ENCODE measurements at regions not wholly inside any gene's neighbourhood (a gene's known extent, or its start where the extent isn't known, plus 50 kb on each side); places are given as distances from the start of the nearest gene placed in this dataset.

- Histone ChIP-seq H3K4me1 (ENCODE audit: insufficient read depth, insufficient read length) (peaks cover 3% of the 10 kb centered on the region), H3K4me3 (ENCODE audit: insufficient read length, low read depth) (no peak overlapping the region), H3K36me3 (ENCODE audit: insufficient read depth, insufficient read length, low read length) (no peaks in the 10 kb centered on the region), H3K9ac (ENCODE audit: insufficient read length, low read depth) (no peak overlapping the region), H3K27me3 (ENCODE audit: insufficient read depth, insufficient read length) (no peaks in the 10 kb centered on the region), H3K9me3 (ENCODE audit: insufficient read depth, low read length) (no peaks in the 10 kb centered on the region)
- DNase-seq (ENCODE audit: low read depth, low spot score) = no peak
- TF ChIP-seq YY1 (IDR thresholded peaks at IDR 0.05; ENCODE audit: insufficient read depth, insufficient read length) = no peak
- no peak for TF ChIP-seq ZNF274 (IDR thresholded peaks at IDR 0.05; ENCODE audit: low read depth, low read length)
- TF ChIP-seq SUZ12 (IDR thresholded peaks at IDR 0.05; ENCODE audit: extremely low read depth, insufficient read depth, insufficient read length) = no peak
Measured at GRCh38 chr14:61125867-61126572, 145.0 kb downstream of the SLC38A6 start.

GRCh38 chr14:61125041-61125866 lies 144.2 kb downstream of the SLC38A6 start:
- DNase-seq (ENCODE audit: low read depth, low spot score) = no peak
- H3K27me3 ChIP-seq (ENCODE audit: insufficient read depth, insufficient read length) = no peaks in the 10 kb centered on the region
- TF ChIP-seq ZNF274 (IDR thresholded peaks at IDR 0.05; ENCODE audit: low read depth, low read length) (no peak), YY1 (IDR thresholded peaks at IDR 0.05; ENCODE audit: insufficient read depth, insufficient read length) (no peak), SUZ12 (IDR thresholded peaks at IDR 0.05; ENCODE audit: extremely low read depth, insufficient read depth, insufficient read length) (no peak)
- no peaks in the 10 kb centered on the region for H3K9me3 ChIP-seq (ENCODE audit: insufficient read depth, low read length)
- peaks cover 3% of the 10 kb centered on the region for H3K4me1 ChIP-seq (ENCODE audit: insufficient read depth, insufficient read length)
- H3K9ac ChIP-seq (ENCODE audit: insufficient read length, low read depth) = no peak overlapping the region
- H3K36me3 ChIP-seq (ENCODE audit: insufficient read depth, insufficient read length, low read length) = no peaks in the 10 kb centered on the region
- H3K4me3 ChIP-seq (ENCODE audit: insufficient read length, low read depth) = no peak overlapping the region

GRCh38 chr14:61122862-61123261 lies 141.8 kb downstream of the SLC38A6 start:
- DNase-seq (ENCODE audit: low read depth, low spot score) = no peak
- H3K36me3 ChIP-seq (ENCODE audit: insufficient read depth, insufficient read length, low read length) = no peaks in the 10 kb centered on the region
- no peaks in the 10 kb centered on the region for H3K27me3 ChIP-seq (ENCODE audit: insufficient read depth, insufficient read length)
- H3K4me1 ChIP-seq (ENCODE audit: insufficient read depth, insufficient read length) = peaks cover 5% of the 10 kb centered on the region
- TF ChIP-seq SUZ12 (IDR thresholded peaks at IDR 0.05; ENCODE audit: extremely low read depth, insufficient read depth, insufficient read length) (no peak), YY1 (IDR thresholded peaks at IDR 0.05; ENCODE audit: insufficient read depth, insufficient read length) (no peak), ZNF274 (IDR thresholded peaks at IDR 0.05; ENCODE audit: low read depth, low read length) (no peak)
- H3K9ac ChIP-seq (ENCODE audit: insufficient read length, low read depth) = no peak overlapping the region
- no peaks in the 10 kb centered on the region for H3K9me3 ChIP-seq (ENCODE audit: insufficient read depth, low read length)
- no peak overlapping the region for H3K4me3 ChIP-seq (ENCODE audit: insufficient read length, low read depth)

GRCh38 chr14:61121355-61121787 lies 140.3 kb downstream of the SLC38A6 start:
- H3K4me3 ChIP-seq (ENCODE audit: insufficient read length, low read depth) = no peak overlapping the region
- peaks cover 3% of the 10 kb centered on the region; the same call in 1 of the 2 replicates for H3K9me3 ChIP-seq (ENCODE audit: insufficient read depth, low read length)
- no peak for TF ChIP-seq ZNF274 (IDR thresholded peaks at IDR 0.05; ENCODE audit: low read depth, low read length)
- peaks cover 5% of the 10 kb centered on the region for H3K4me1 ChIP-seq (ENCODE audit: insufficient read depth, insufficient read length)
- no peaks in the 10 kb centered on the region for H3K27me3 ChIP-seq (ENCODE audit: insufficient read depth, insufficient read length)
- no peaks in the 10 kb centered on the region for H3K36me3 ChIP-seq (ENCODE audit: insufficient read depth, insufficient read length, low read length)
- no peak overlapping the region for H3K9ac ChIP-seq (ENCODE audit: insufficient read length, low read depth)
- DNase-seq (ENCODE audit: low read depth, low spot score) = no peak

- Histone ChIP-seq H3K4me1 (ENCODE audit: insufficient read depth, insufficient read length) (peaks cover 5% of the 10 kb centered on the region), H3K27me3 (ENCODE audit: insufficient read depth, insufficient read length) (no peaks in the 10 kb centered on the region), H3K9ac (ENCODE audit: insufficient read length, low read depth) (no peak overlapping the region), H3K4me3 (ENCODE audit: insufficient read length, low read depth) (no peak overlapping the region), H3K36me3 (ENCODE audit: insufficient read depth, insufficient read length, low read length) (no peaks in the 10 kb centered on the region), H3K9me3 (ENCODE audit: insufficient read depth, low read length) (peaks cover 9% of the 10 kb centered on the region; the same call in 1 of the 2 replicates)
- DNase-seq (ENCODE audit: low read depth, low spot score) = no peak
- no peak for TF ChIP-seq SUZ12 (IDR thresholded peaks at IDR 0.05; ENCODE audit: extremely low read depth, insufficient read depth, insufficient read length)
- no peak for TF ChIP-seq YY1 (IDR thresholded peaks at IDR 0.05; ENCODE audit: insufficient read depth, insufficient read length)
- no peak for TF ChIP-seq ZNF274 (IDR thresholded peaks at IDR 0.05; ENCODE audit: low read depth, low read length)
Measured at GRCh38 chr14:61120576-61120975, 139.5 kb downstream of the SLC38A6 start.

GRCh38 chr14:61119006-61119405 lies 138.0 kb downstream of the SLC38A6 start:
- H3K4me3 ChIP-seq (ENCODE audit: insufficient read length, low read depth) = no peak overlapping the region
- DNase-seq (ENCODE audit: low read depth, low spot score) = peak; percentile 46
- no peaks in the 10 kb centered on the region for H3K27me3 ChIP-seq (ENCODE audit: insufficient read depth, insufficient read length)
- peaks cover 25% of the 10 kb centered on the region for H3K9me3 ChIP-seq (ENCODE audit: insufficient read depth, low read length)
- H3K4me1 ChIP-seq (ENCODE audit: insufficient read depth, insufficient read length) = peaks cover 3% of the 10 kb centered on the region
- TF ChIP-seq YY1 (IDR thresholded peaks at IDR 0.05; ENCODE audit: insufficient read depth, insufficient read length) (no peak), ZNF274 (IDR thresholded peaks at IDR 0.05; ENCODE audit: low read depth, low read length) (no peak), SUZ12 (IDR thresholded peaks at IDR 0.05; ENCODE audit: extremely low read depth, insufficient read depth, insufficient read length) (no peak)
- H3K9ac ChIP-seq (ENCODE audit: insufficient read length, low read depth) = no peak overlapping the region
- H3K36me3 ChIP-seq (ENCODE audit: insufficient read depth, insufficient read length, low read length) = no peaks in the 10 kb centered on the region

- peaks cover 3% of the 10 kb centered on the region for H3K4me1 ChIP-seq (ENCODE audit: insufficient read depth, insufficient read length)
- no peak overlapping the region for H3K9ac ChIP-seq (ENCODE audit: insufficient read length, low read depth)
- H3K27me3 ChIP-seq (ENCODE audit: insufficient read depth, insufficient read length) = no peaks in the 10 kb centered on the region
- peaks cover 31% of the 10 kb centered on the region for H3K9me3 ChIP-seq (ENCODE audit: insufficient read depth, low read length)
- no peaks in the 10 kb centered on the region for H3K36me3 ChIP-seq (ENCODE audit: insufficient read depth, insufficient read length, low read length)
- TF ChIP-seq SUZ12 (IDR thresholded peaks at IDR 0.05; ENCODE audit: extremely low read depth, insufficient read depth, insufficient read length) = no peak
- TF ChIP-seq ZNF274 (IDR thresholded peaks at IDR 0.05; ENCODE audit: low read depth, low read length) = no peak
- TF ChIP-seq YY1 (IDR thresholded peaks at IDR 0.05; ENCODE audit: insufficient read depth, insufficient read length) = no peak
- H3K4me3 ChIP-seq (ENCODE audit: insufficient read length, low read depth) = no peak overlapping the region
- no peak for DNase-seq (ENCODE audit: low read depth, low spot score)
Measured at GRCh38 chr14:61116369-61116768, 135.3 kb downstream of the SLC38A6 start.

Measured in NT2/D1 (cell line).